ENCODE measurements at regions not wholly inside any gene's neighbourhood (a gene's known extent, or its start where the extent isn't known, plus 50 kb on each side); places are given as distances from the start of the nearest gene placed in this dataset.
A peak's percentile ranks its signal among the peaks of the same experiment; 100 is the strongest.
"Not testable (repeated sequence)": the region's sequence is repeated elsewhere in the genome, so short reads cannot be mapped to it uniquely, and the experiment has no call there.

DNA sequence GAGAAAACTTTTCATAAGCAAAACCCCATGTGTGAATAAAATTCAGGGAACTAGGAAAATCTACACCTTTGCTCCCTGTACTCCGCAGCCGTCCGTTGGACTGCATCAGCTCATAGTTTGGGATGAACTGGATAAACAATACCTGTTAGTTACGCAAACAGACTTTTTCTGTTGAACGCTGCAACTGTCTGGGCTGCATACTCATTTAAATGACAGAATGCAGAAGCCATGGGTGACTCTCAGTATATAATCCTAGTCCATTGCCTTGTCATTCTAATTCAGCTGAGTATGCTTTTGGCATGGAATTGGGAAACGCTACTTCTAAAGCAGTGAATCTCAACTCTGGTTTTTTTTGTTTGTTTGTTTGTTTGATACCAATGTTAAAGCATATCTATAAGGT, 151.6 kb downstream of the SLITRK1 start:
- peak; percentile 33 for DNase-seq (ENCODE audit: low spot score)

GRCh38 chr13:83722443-83722842, 159.8 kb downstream of the SLITRK1 start:
- DNase-seq (ENCODE audit: low spot score) = no peak

DNA sequence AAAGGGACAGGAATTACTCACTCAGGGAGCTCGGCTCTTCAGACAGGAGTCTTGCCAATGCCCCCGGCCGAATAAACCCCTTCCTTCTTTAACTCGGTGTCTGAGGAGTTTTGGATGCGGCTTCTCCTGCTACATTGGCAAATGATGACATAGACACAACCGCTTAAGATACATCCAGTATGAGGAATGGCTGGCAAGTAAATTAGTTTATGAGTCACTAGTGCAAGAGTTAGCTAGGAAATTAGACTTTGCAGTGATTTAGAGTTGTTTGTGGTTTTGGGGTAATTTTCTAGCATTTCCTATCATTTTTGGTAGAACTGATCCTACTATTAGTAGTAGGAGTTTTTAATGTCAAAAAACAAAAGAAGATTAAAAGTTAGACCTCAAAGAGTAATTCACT, 166.2 kb downstream of the SLITRK1 start:
- DNase-seq (ENCODE audit: low spot score) = no peak

DNA sequence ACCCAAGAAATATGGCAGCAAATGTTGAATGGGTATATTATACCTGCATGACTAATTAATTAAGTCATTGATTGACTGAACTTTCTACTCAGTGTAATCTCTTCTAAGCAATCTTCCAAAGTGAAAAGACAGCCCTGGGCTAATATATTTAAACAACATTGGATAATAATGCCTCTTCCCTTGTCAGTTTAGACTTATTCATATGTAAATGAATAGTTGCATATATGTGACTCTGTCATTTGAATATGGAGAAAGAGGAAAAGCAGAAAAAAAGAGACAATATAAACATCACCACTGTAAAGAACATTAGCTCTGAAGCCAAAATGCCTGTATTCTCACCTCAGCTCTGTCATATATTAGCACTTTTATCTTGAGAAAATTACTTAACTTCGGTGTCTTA, 168.0 kb downstream of the SLITRK1 start:
- no peak for DNase-seq (ENCODE audit: low spot score)

GRCh38 chr13:83710133-83710515, 172.2 kb downstream of the SLITRK1 start:
- no peak for DNase-seq (ENCODE audit: low spot score)

DNA sequence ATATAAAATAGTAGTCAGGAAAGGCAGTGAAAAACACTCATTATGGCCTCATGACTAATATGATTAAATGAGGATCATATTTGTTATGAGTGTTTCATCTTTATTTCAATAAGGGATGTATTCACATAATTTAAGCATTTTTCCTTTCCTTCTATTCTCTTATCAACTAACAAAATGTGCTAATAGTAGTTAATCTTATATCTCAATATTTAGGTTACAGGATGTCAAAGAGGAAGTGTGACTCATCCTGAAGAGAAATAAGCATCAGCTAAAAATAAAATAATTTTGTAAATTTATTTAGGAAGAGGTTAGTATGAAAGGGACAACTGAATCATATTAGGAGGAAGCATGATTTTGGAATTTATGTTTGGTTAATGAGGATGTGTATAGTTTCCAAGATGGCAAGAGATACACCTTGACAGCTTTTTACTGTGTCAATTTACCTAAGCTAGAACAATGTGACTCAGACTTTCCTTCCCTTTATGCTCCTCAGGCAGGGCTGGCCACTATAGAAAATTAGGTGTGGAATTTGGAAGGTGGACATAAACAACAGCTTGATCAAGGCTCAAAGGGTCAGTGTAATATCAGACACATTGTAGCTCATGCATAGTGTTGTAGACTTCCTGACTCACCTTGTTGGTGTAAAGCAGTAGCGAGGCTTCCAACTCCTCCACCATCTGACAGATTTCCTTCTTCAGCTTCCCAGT, 172.7 kb downstream of the SLITRK1 start:
- DNase-seq (ENCODE audit: low spot score) = no peak

DNA sequence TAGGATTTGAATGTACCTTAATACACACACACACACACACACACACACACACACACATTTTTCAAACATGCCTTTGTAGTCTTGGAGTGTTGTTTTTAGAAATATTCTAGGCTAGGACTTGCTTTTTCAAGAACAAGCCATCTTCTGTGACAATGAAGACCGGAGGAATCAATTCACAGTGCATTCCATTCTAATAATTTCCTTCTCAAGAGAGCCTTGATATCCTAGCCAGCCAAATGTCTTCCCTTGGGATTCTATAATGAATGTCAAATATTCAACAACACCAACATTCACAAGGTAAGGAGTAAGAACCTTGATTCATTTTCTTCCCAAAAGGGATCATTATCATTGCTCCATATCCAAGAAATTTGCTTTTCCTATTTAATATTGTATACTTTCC, 180.3 kb downstream of the SLITRK1 start:
- DNase-seq (ENCODE audit: low spot score) = no peak

GRCh38 chr13:83692800-83693199, 189.5 kb downstream of the SLITRK1 start:
- no peak for DNase-seq (ENCODE audit: low spot score)

- DNase-seq (ENCODE audit: low spot score) = no peak
These were observed 190.3 kb downstream of the SLITRK1 start for GRCh38 chr13:83691966-83692365.

GRCh38 chr13:83681547-83681946, 200.7 kb downstream of the SLITRK1 start:
- DNase-seq (ENCODE audit: low spot score) = no peak

GRCh38 chr13:83677985-83678384, 204.3 kb downstream of the SLITRK1 start:
- DNase-seq (ENCODE audit: low spot score) = no peak

DNA sequence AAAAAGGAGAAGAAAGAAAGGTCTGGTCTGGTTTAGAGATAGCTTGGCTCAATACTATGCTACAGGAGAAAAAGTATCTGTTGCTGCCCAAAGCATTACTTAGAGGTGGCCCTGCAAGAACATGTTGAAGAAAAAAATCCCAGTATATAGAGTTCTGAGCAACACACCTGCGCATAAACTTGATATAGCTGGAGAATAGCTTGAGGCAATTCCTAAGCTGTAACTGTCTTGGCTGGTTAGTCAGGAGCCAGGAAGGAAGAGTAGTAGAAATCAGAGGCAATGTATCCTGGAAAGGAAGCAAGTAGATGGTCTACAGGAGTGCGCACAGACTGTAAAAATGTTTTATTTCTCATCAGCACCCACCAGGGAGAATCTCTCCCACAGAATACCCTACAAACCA, 209.7 kb downstream of the SLITRK1 start:
- DNase-seq (ENCODE audit: low spot score) = no peak

DNA sequence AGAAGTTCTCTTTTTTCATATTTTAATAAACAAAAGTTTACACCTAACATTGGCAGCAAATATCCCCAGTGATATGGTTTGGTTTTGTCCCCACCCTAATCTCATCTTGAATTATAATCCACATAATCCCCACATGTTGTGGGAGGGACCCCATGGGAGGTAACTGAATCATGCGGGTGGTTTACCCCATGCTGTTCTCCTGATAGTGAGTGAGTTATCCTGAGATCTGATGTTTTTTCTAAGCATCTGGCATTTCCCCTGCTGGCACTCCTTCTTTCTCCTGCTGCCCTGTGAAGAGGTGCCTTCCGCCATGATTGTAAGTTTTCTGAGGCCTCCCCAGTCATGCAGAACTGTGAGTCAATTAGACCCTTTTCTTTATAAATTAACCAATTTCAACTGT, 214.7 kb downstream of the SLITRK1 start:
- no peak for DNase-seq (ENCODE audit: low spot score)

DNA sequence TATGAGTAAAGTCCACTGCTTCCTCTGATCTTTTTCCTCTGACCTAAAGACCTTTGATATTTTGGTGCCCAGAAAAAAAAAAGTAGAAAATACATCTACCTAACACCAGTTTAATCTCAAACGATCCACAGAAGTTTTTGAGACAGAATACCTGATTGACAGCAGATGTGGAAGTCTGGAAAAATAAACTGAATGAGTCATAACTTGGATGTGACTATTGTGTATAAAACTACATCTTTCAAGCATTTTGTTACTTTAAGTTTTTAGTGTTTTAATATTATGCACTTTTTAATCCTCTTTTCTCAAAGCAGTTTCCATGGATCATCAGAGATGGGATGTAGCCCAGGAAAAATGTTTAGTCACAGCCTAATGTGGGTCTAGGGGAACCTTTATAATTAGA, 216.1 kb downstream of the SLITRK1 start:
- DNase-seq (ENCODE audit: low spot score) = no peak

DNA sequence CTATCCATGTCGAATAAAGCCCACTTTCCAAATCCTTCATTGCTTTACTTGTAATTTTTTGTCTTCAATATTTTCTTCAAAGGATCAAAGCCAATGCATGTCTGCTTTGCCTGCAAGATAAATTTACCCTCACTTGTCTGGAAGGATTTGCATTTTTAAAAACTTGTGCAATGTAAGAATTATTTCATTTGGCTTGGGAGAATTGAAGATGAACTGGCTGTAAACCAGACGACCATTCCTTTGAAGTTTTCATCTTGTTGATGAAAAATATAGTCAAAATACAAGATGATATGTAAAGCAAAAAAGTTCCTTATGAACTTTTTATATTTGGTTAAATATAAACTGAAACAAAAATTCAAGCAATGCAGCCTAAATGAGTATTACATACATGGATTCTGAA, 225.0 kb downstream of the SLITRK1 start:
- DNase-seq (ENCODE audit: low spot score) = no peak

- not testable (repeated sequence) for DNase-seq (ENCODE audit: low spot score)
These were observed 239.7 kb downstream of the SLITRK1 start for GRCh38 chr13:83642617-83643016.

- peak; percentile 98 for DNase-seq (ENCODE audit: low spot score)
These were observed 247.7 kb downstream of the SLITRK1 start for GRCh38 chr13:83634601-83635000.

- DNase-seq (ENCODE audit: low spot score) = peak; percentile 37
These were observed 248.5 kb downstream of the SLITRK1 start for GRCh38 chr13:83633746-83634145.

- no peak for DNase-seq (ENCODE audit: low spot score)
These were observed 259.9 kb downstream of the SLITRK1 start for GRCh38 chr13:83622422-83622784.

DNA sequence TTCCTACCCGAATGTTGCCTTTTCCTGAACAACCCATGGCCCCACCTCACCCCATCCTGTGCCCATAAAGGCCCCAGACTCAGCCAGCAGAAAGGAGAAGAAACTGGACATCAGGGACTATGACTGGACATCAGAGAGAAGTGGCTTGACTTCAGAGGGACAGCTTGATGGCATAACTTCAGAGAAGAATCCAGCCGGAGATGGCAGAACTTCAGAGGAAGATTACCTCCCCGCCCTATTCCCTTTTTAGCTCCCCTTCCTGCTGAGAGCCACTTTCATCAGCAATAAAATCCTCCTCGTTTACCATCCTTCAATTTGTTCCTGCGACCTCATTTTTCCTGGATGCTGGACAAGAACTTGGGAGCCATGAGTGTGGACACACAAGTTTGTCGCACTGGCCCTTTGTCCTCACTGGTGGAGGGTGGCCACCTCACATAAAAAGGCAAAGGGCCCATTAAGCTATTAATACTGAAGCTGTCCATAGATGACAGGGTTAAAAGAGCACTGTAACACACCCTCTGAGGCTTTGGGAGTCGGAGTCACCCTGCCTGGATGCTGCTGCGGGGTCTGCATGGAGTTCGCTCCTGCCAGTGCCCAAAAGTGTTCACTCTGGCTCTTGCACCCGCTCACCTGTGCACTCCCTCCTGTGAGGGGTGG, 260.4 kb downstream of the SLITRK1 start:
- DNase-seq (ENCODE audit: low spot score) = no peak

DNA sequence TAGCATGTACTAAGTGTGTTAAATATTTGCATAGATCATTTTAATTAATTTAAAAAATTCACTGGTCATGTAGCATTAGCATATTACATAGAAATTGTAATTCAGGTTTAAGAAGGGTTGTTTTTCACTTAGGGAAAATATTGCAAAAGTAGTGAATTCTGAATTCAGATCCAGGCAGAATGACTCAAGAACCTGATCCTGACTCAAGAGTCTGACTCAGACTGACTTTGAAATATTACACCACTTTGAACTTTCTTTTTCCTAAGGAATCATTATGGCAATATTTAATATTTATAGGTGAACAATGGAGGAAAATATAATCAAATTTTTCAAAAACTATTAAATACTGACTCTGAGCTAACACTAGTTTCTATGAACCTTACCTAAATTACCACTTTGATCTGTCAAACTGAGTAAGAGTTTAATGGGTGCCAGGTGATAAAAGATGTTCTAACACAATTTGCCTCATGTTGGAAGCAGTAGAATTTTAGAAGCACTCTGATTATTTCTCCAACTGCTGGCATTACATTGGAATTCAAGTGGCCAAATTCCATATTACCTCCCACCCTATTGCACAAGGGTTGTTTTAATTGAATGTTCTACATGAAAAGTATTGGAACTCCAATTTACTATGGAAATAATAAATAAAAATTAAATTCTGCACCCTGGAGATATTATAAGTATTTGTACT, 261.6 kb downstream of the SLITRK1 start:
- no peak for DNase-seq (ENCODE audit: low spot score)

GRCh38 chr13:83618966-83619365, 263.3 kb downstream of the SLITRK1 start:
- DNase-seq (ENCODE audit: low spot score) = no peak

DNA sequence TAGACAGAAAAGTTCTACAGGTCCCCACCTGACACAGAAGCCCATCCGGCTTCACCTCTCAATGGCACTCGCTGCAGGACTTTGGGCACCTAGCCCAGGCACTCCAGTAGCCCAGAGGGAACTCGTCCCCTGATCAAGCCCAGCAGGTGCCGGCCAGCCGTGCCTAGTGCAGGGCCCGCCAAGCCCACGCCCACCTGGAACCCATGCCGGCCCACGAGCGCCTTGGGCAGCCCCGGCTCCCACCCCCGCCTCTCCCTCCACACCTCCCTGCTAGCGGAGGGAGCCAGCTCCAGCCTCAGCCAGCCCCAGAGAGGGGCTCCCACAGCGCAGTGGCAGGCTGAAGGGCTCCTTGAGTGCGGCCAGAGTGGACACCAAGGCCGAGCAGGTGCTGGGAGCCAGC, 268.8 kb downstream of the SLITRK1 start:
- no peak for DNase-seq (ENCODE audit: low spot score)
